Osteocyte (in vitro differentiated cells): ENCODE measurements at regions not wholly inside any gene's neighbourhood (a gene's known extent, or its start where the extent isn't known, plus 50 kb on each side); places are given as distances from the start of the nearest gene placed in this dataset.

ENCODE experiments used
- DNase-seq: peaks from one replicate; pipeline ENCODE4 v3.0.0; 2021; ENCODE audit warnings: mixed read lengths; ENCODE audit not compliant: unreplicated experiment; ENCODE audit errors: extremely low spot score
- H3K27ac Mint-ChIP-seq: one replicate; pipeline ENCODE4 v1.8.0; 2021; ENCODE audit warnings: mild to moderate bottlenecking, mixed read lengths; ENCODE audit not compliant: unreplicated experiment
- H3K27me3 Mint-ChIP-seq: one replicate; pipeline ENCODE4 v1.8.0; 2021; ENCODE audit warnings: mixed read lengths; ENCODE audit not compliant: unreplicated experiment
- H3K36me3 Mint-ChIP-seq: one replicate; pipeline ENCODE4 v1.8.0; 2021; ENCODE audit warnings: mixed read lengths; ENCODE audit not compliant: unreplicated experiment
- H3K4me1 Mint-ChIP-seq: one replicate; pipeline ENCODE4 v1.8.0; 2021; ENCODE audit warnings: mixed read lengths; ENCODE audit not compliant: unreplicated experiment
- H3K4me3 Mint-ChIP-seq: one replicate; pipeline ENCODE4 v1.8.0; 2021; ENCODE audit warnings: mild to moderate bottlenecking, moderate library complexity, mixed read lengths; ENCODE audit not compliant: unreplicated experiment
- H3K9me3 Mint-ChIP-seq: one replicate; pipeline ENCODE4 v1.8.0; 2021; ENCODE audit warnings: mixed read lengths; ENCODE audit not compliant: unreplicated experiment
- CTCF ChIP-seq: fragments of 200-600 bp; sonication (generic); IDR thresholded peaks from 2 replicates; pipeline ENCODE4 v1.5.0; 2021; ENCODE audit warnings: antibody characterized with exemption, mild to moderate bottlenecking, moderate library complexity

GRCh38 chr13:89695343-89696257 is 1651.9 kb upstream of the MIR17HG start:
- no peaks in the 10 kb centered on the region for H3K36me3 Mint-ChIP-seq

GRCh38 chr13:89701913-89702312 is 1645.6 kb upstream of the MIR17HG start:
- H3K36me3 Mint-ChIP-seq = no peaks in the 10 kb centered on the region
- no peak for DNase-seq

More at GRCh38 chr13:89695343-89696257, 1651.9 kb upstream of the MIR17HG start:
- Mint-ChIP-seq H3K9me3 (no peaks in the 10 kb centered on the region), H3K27me3 (no peaks in the 10 kb centered on the region), H3K4me3 (no peak overlapping the region), H3K4me1 (peaks cover 9% of the 10 kb centered on the region), H3K27ac (no peak overlapping the region)
- no peak for DNase-seq
- TF ChIP-seq CTCF = peak; percentile 89

GRCh38 chr13:89704040-89704439 is 1643.4 kb upstream of the MIR17HG start:
- H3K27ac Mint-ChIP-seq = no peak overlapping the region
- H3K9me3 Mint-ChIP-seq = peaks cover 3% of the 10 kb centered on the region
- TF ChIP-seq CTCF = no peak
- H3K27me3 Mint-ChIP-seq = no peaks in the 10 kb centered on the region
- DNase-seq = no peak
- no peak overlapping the region for H3K4me3 Mint-ChIP-seq
- H3K36me3 Mint-ChIP-seq = no peaks in the 10 kb centered on the region
- peaks cover 3% of the 10 kb centered on the region for H3K4me1 Mint-ChIP-seq

More at GRCh38 chr13:89701913-89702312, 1645.6 kb upstream of the MIR17HG start:
- no peak overlapping the region for H3K27ac Mint-ChIP-seq
- TF ChIP-seq CTCF = no peak
- peaks cover 3% of the 10 kb centered on the region for H3K4me1 Mint-ChIP-seq
- peaks cover 3% of the 10 kb centered on the region for H3K9me3 Mint-ChIP-seq
- H3K27me3 Mint-ChIP-seq = no peaks in the 10 kb centered on the region
- no peak overlapping the region for H3K4me3 Mint-ChIP-seq

GRCh38 chr13:89708013-89708412 is 1639.5 kb upstream of the MIR17HG start:
- no peaks in the 10 kb centered on the region for H3K27me3 Mint-ChIP-seq
- H3K36me3 Mint-ChIP-seq = no peaks in the 10 kb centered on the region
- peaks cover 3% of the 10 kb centered on the region for H3K4me1 Mint-ChIP-seq
- no peak overlapping the region for H3K4me3 Mint-ChIP-seq
- no peak for TF ChIP-seq CTCF
- DNase-seq = no peak
- peaks cover 3% of the 10 kb centered on the region for H3K9me3 Mint-ChIP-seq
- no peak overlapping the region for H3K27ac Mint-ChIP-seq

GRCh38 chr13:89721216-89721615 is 1626.3 kb upstream of the MIR17HG start:
- Mint-ChIP-seq H3K27me3 (no peaks in the 10 kb centered on the region), H3K9me3 (peaks cover 3% of the 10 kb centered on the region), H3K4me1 (no peaks in the 10 kb centered on the region), H3K36me3 (no peaks in the 10 kb centered on the region), H3K4me3 (no peak overlapping the region), H3K27ac (no peak overlapping the region)
- no peak for TF ChIP-seq CTCF
- no peak for DNase-seq
